ENCODE measurements at regions not wholly inside any gene's neighbourhood (a gene's known extent, or its start where the extent isn't known, plus 50 kb on each side); places are given as distances from the start of the nearest gene placed in this dataset.
A peak's percentile ranks its signal among the peaks of the same experiment; 100 is the strongest.
"Not testable (repeated sequence)": the region's sequence is repeated elsewhere in the genome, so short reads cannot be mapped to it uniquely, and the experiment has no call there.

- no peak for DNase-seq
Measured at GRCh38 chr22:22346401-22347107, 102.0 kb downstream of the VPREB1 start.

- DNase-seq = no peak
Measured at GRCh38 chr22:22348127-22348814, 103.7 kb downstream of the VPREB1 start.

GRCh38 chr22:22348815-22349454 lies 104.3 kb downstream of the VPREB1 start:
- no peak for DNase-seq

GRCh38 chr22:22349455-22349836 lies 104.9 kb downstream of the VPREB1 start:
- DNase-seq = no peak

- DNase-seq = no peak
Measured at GRCh38 chr22:22351366-22351765, 106.8 kb downstream of the VPREB1 start.

GRCh38 chr22:22352371-22352999 lies 107.9 kb downstream of the VPREB1 start:
- no peak for DNase-seq

- no peak for DNase-seq
Measured at GRCh38 chr22:22355096-22355834, 110.7 kb downstream of the VPREB1 start.

GRCh38 chr22:22357024-22357883 lies 112.7 kb downstream of the VPREB1 start:
- peak; percentile 74 for DNase-seq

GRCh38 chr22:22358152-22358551 lies 113.6 kb downstream of the VPREB1 start:
- no peak for DNase-seq

GRCh38 chr22:22358686-22359085 lies 114.1 kb downstream of the VPREB1 start:
- no peak for DNase-seq

- no peak for DNase-seq
Measured at GRCh38 chr22:22359465-22359864, 114.9 kb downstream of the VPREB1 start.

- DNase-seq = no peak
Measured at GRCh38 chr22:22360014-22360413, 115.4 kb downstream of the VPREB1 start.

GRCh38 chr22:22362311-22362710 lies 117.7 kb downstream of the VPREB1 start:
- DNase-seq = no peak

- no peak for DNase-seq
Measured at GRCh38 chr22:22362936-22363335, 118.3 kb downstream of the VPREB1 start.

GRCh38 chr22:22364207-22364606 lies 119.6 kb downstream of the VPREB1 start:
- no peak for DNase-seq

- no peak for DNase-seq
Measured at GRCh38 chr22:22366537-22366936, 122.0 kb downstream of the VPREB1 start.

GRCh38 chr22:22368516-22368915 lies 123.9 kb downstream of the VPREB1 start:
- DNase-seq = no peak

- not testable (repeated sequence) for DNase-seq
Measured at GRCh38 chr22:22369219-22369963, 124.8 kb downstream of the VPREB1 start.

- no peak for DNase-seq
Measured at GRCh38 chr22:22369964-22370270, 125.3 kb downstream of the VPREB1 start.

GRCh38 chr22:22371031-22371541 lies 126.5 kb downstream of the VPREB1 start:
- DNase-seq = no peak

GRCh38 chr22:22372086-22372485 lies 127.5 kb downstream of the VPREB1 start:
- DNase-seq = no peak

All from NCI-H510A (cell line).